ENCODE measurements at regions not wholly inside any gene's neighbourhood (a gene's known extent, or its start where the extent isn't known, plus 50 kb on each side); places are given as distances from the start of the nearest gene placed in this dataset.

DNA sequence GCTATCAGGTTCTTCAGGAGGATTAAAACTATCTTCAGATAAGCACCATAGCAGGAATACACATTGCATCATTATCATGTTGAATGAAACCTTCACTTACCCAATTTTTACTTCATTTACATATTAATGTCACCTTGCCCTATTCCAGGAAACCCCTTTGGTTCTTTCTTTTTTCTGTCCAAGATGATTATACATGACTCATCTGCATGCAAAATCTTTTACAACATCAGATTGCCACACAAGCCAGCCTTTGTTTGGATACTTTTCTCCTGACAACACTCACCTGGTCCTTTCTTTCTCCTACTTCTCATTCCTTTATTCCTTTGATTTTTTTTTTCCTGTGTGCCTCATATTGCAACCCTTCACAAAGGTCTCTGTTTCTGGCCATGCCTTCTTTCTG, 200.5 kb upstream of the POU3F2 start:
- TF ChIP-seq RFX5 (IDR thresholded peaks at IDR 0.05; ENCODE audit: low read length), result no peak
- TF ChIP-seq YY1 (IDR thresholded peaks at IDR 0.05; ENCODE audit: low read depth), result no peak
- TF ChIP-seq CTCF (IDR thresholded peaks at IDR 0.05), result no peak
- TF ChIP-seq MXI1 (IDR thresholded peaks at IDR 0.05; ENCODE audit: low read depth, low read length), result no peak
- no peak for TF ChIP-seq SIN3A (IDR thresholded peaks at IDR 0.05; ENCODE audit: borderline replicate concordance, low read depth, low read length)
- TF ChIP-seq FOXM1 (IDR thresholded peaks at IDR 0.05; ENCODE audit: low read depth), result no peak
- no peak for TF ChIP-seq MEF2A (IDR thresholded peaks at IDR 0.05; ENCODE audit: borderline replicate concordance, low read depth)
- no peak for TF ChIP-seq RXRA (IDR thresholded peaks at IDR 0.05; ENCODE audit: borderline replicate concordance, low read depth)
- TF ChIP-seq, protein P1, sequence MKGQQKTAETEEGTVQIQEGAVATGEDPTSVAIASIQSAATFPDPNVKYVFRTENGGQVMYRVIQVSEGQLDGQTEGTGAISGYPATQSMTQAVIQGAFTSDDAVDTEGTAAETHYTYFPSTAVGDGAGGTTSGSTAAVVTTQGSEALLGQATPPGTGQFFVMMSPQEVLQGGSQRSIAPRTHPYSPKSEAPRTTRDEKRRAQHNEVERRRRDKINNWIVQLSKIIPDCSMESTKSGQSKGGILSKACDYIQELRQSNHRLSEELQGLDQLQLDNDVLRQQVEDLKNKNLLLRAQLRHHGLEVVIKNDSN (IDR thresholded peaks at IDR 0.05; ENCODE audit: borderline replicate concordance, low read depth), result no peak
- TF ChIP-seq POLR2AphosphoS5 (IDR thresholded peaks at IDR 0.05; ENCODE audit: low read depth, low read length), result no peak
